PFSK-1 (cell line): ENCODE measurements at regions not wholly inside any gene's neighbourhood (a gene's known extent, or its start where the extent isn't known, plus 50 kb on each side); places are given as distances from the start of the nearest gene placed in this dataset.

Experiments used
- FOXP2 ChIP-seq: optimal IDR thresholded peaks from 2 replicates; pipeline ENCODE3; 2011; ENCODE audit warnings: borderline replicate concordance, control low read depth, inconsistent platforms; ENCODE audit not compliant: insufficient read depth; ENCODE audit errors: extremely low read length, extremely low read depth
- POLR2AphosphoS5 ChIP-seq: IDR thresholded peaks from 2 replicates; pipeline ENCODE4 v1.6.1; 2012; ENCODE audit warnings: low read depth, mild to moderate bottlenecking, control low read depth, low read length, moderate library complexity
- TAF1 ChIP-seq: IDR thresholded peaks from 2 replicates; pipeline ENCODE4 v1.6.1; 2012; ENCODE audit warnings: low read length, control low read depth, borderline replicate concordance; ENCODE audit not compliant: insufficient read depth

- TF ChIP-seq POLR2AphosphoS5: no peak
- TF ChIP-seq FOXP2: no peak
- TF ChIP-seq TAF1: no peak
Observed at GRCh38 chr1:239263801-239264200, 122.6 kb upstream of the CHRM3 start.
